ENCODE measurements at regions not wholly inside any gene's neighbourhood (a gene's known extent, or its start where the extent isn't known, plus 50 kb on each side); places are given as distances from the start of the nearest gene placed in this dataset.
"Not testable (repeated sequence)": the region's sequence is repeated elsewhere in the genome, so short reads cannot be mapped to it uniquely, and the experiment has no call there.

DNA sequence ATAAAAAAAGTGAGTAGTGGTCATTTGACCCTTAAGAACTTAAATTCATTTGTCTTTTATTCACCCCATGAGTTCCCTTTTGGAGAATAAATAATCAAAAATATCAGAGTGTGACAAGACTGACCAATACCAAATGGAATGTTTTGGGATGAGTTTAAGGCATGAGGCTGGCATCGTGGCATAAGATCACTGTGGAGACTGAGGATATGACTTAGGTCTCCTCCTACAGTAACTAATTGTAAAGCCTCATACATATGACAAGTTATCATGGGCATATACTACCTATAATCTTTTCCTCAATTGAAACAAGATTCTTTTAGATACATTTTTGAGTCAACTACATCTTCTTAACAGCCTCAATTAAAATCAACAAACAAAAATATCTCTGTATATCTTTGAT lies 782.0 kb downstream of the SLITRK1 start:
- TF ChIP-seq, protein P1, sequence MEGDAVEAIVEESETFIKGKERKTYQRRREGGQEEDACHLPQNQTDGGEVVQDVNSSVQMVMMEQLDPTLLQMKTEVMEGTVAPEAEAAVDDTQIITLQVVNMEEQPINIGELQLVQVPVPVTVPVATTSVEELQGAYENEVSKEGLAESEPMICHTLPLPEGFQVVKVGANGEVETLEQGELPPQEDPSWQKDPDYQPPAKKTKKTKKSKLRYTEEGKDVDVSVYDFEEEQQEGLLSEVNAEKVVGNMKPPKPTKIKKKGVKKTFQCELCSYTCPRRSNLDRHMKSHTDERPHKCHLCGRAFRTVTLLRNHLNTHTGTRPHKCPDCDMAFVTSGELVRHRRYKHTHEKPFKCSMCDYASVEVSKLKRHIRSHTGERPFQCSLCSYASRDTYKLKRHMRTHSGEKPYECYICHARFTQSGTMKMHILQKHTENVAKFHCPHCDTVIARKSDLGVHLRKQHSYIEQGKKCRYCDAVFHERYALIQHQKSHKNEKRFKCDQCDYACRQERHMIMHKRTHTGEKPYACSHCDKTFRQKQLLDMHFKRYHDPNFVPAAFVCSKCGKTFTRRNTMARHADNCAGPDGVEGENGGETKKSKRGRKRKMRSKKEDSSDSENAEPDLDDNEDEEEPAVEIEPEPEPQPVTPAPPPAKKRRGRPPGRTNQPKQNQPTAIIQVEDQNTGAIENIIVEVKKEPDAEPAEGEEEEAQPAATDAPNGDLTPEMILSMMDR (conservative IDR thresholded peaks at IDR 0.05; ENCODE audit: low read length) = no peak
- no peak for DNase-seq (ENCODE audit: low read depth)
- no peak overlapping the region for H3K4me3 ChIP-seq (ENCODE audit: low read length)

- TF ChIP-seq, protein P1 (conservative IDR thresholded peaks at IDR 0.05; ENCODE audit: low read length) = no peak
- H3K4me3 ChIP-seq (ENCODE audit: low read length) = no peak overlapping the region
These were observed 793.4 kb downstream of the SLITRK1 start for GRCh38 chr13:83088858-83089257.

DNA sequence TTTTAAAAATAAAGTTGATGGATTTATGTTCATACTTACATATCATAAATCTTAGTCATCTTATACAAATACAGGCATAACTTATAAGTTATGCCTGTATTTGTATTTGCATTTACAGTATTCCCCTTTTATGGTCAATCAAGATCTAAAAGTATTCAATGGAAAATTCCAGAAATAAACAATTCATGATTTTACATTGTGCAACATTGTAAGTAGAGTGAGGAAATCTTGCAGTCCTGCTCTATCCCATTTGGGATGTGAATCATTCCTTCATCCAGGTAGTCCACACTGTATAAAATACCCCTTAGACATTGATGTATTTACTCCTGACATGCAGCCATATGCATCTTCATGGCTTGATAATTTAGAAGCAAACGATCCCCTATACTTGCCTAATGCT lies 795.3 kb downstream of the SLITRK1 start:
- H3K4me3 ChIP-seq (ENCODE audit: low read length) = no peak overlapping the region
- TF ChIP-seq, protein P1 (conservative IDR thresholded peaks at IDR 0.05; ENCODE audit: low read length) = no peak
- DNase-seq (ENCODE audit: low read depth) = no peak

More at GRCh38 chr13:83088858-83089257, 793.4 kb downstream of the SLITRK1 start:
- DNase-seq (ENCODE audit: low read depth) = no peak

GRCh38 chr13:83086088-83086487 lies 796.2 kb downstream of the SLITRK1 start:
- TF ChIP-seq, protein P1 (conservative IDR thresholded peaks at IDR 0.05; ENCODE audit: low read length) = no peak
- no peak for DNase-seq (ENCODE audit: low read depth)
- no peak overlapping the region for H3K4me3 ChIP-seq (ENCODE audit: low read length)

- H3K4me3 ChIP-seq (ENCODE audit: low read length) = no peak overlapping the region
- peak; percentile 50 for DNase-seq (ENCODE audit: low read depth)
- TF ChIP-seq, protein P1 (conservative IDR thresholded peaks at IDR 0.05; ENCODE audit: low read length) = no peak
These were observed 796.9 kb downstream of the SLITRK1 start for GRCh38 chr13:83085186-83085900.

DNA sequence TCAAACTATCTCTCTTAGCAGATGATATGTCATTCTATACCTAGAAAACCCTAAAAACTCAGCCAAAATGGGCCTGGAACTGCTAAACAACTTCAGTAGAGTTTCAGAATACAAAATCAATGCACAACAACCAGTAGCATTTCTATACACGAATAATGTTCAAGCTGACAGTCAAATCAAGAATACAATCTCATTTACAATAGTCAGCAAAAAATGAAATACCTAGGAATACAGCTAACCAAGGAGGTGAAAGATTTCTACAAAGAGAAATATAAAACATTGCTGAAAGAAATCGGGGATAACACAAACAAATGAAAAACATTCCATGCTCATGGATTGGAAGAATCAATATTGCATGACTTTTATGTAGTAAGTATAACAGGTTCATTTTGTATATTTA lies 804.8 kb downstream of the SLITRK1 start:
- H3K4me3 ChIP-seq (ENCODE audit: low read length) = no peak overlapping the region
- no peak for DNase-seq (ENCODE audit: low read depth)
- TF ChIP-seq, protein P1 (conservative IDR thresholded peaks at IDR 0.05; ENCODE audit: low read length) = no peak

DNA sequence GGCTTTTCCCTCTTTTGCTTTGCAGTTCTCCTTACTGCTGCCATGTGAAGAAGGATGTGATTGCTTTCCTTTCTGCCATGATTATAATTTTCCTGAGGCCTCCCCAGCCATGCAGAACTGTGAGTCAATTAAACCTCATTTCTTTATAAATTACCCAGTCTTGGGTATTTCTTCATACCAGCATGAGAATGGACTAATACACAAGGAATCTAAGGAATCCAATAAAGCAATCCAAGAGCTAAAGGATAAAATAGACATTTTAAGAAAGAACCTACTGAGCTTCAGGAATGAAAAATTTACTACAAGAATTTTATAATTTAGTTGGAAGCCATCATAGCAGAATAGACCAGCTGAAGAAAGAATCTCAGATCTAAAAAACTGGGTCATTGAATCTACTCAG lies 808.3 kb downstream of the SLITRK1 start:
- not testable (repeated sequence) for H3K4me3 ChIP-seq (ENCODE audit: low read length)
- peak; percentile 67 for DNase-seq (ENCODE audit: low read depth)

Measured in AG10803 (cell line).